OCI-LY1 (cell line): ENCODE measurements at regions not wholly inside any gene's neighbourhood (a gene's known extent, or its start where the extent isn't known, plus 50 kb on each side); places are given as distances from the start of the nearest gene placed in this dataset.

Source experiments
- H2AFZ ChIP-seq: fragments of 200-600 bp; sonication (generic), shearing (Covaris generic); 2 replicates; pipeline ENCODE4 v1.6.0; 2014; ENCODE audit warnings: antibody characterized with exemption, mild to moderate bottlenecking, low read length
- H3F3A ChIP-seq: fragments of 200-600 bp; sonication (generic), shearing (Covaris generic); 2 replicates; pipeline ENCODE4 v1.6.0; 2014; ENCODE audit warnings: mild to moderate bottlenecking, antibody characterized with exemption, low read length, moderate library complexity; ENCODE audit not compliant: insufficient read depth
- H3K27ac ChIP-seq: fragments of 200-600 bp; sonication (generic); 2 replicates; pipeline ENCODE4 v1.5.1; 2014; ENCODE audit warnings: low read length, mixed run types, mild to moderate bottlenecking, low read depth; ENCODE audit not compliant: poor library complexity, severe bottlenecking
- H3K27me3 ChIP-seq: fragments of 200-600 bp; sonication (generic); 2 replicates; pipeline ENCODE4 v1.6.0; 2014; ENCODE audit warnings: antibody characterized with exemption, mild to moderate bottlenecking, low read length, moderate library complexity; ENCODE audit not compliant: insufficient read depth
- H3K36me3 ChIP-seq: fragments of 200-600 bp; sonication (generic); 2 replicates; pipeline ENCODE4 v1.6.1; 2014; ENCODE audit warnings: mild to moderate bottlenecking, antibody characterized with exemption, low read length, moderate library complexity, mixed read lengths; ENCODE audit not compliant: insufficient read depth
- H3K4me1 ChIP-seq: fragments of 200-600 bp; sonication (generic); 2 replicates; pipeline ENCODE4 v1.5.1; 2014; ENCODE audit warnings: mild to moderate bottlenecking, low read length, moderate library complexity; ENCODE audit not compliant: insufficient read depth, severe bottlenecking
- H3K4me2 ChIP-seq: fragments of 200-600 bp; sonication (generic), shearing (Covaris generic); 2 replicates; pipeline ENCODE4 v1.6.1; 2014; ENCODE audit warnings: low read length
- H3K4me3 ChIP-seq: fragments of 200-600 bp; sonication (generic); 2 replicates; pipeline ENCODE4 v1.5.1; 2014; ENCODE audit warnings: low read length, low read depth, mild to moderate bottlenecking, mixed read lengths; ENCODE audit not compliant: poor library complexity, severe bottlenecking
- H3K79me2 ChIP-seq: fragments of 200-600 bp; shearing (Covaris generic); 2 replicates; pipeline ENCODE4 v1.6.1; 2016; ENCODE audit warnings: mixed run types, low read length, mixed read lengths; ENCODE audit not compliant: insufficient read depth
- H3K9ac ChIP-seq: fragments of 200-600 bp; sonication (generic), shearing (Covaris generic); 2 replicates; pipeline ENCODE4 v1.6.1; 2014; ENCODE audit warnings: mild to moderate bottlenecking, low read length, mixed read lengths
- H3K9me2 ChIP-seq: fragments of 200-600 bp; sonication (generic), shearing (Covaris generic); 2 replicates; pipeline ENCODE4 v1.6.1; 2014; ENCODE audit warnings: low read depth, mild to moderate bottlenecking, low read length, mixed read lengths
- H3K9me3 ChIP-seq: fragments of 200-600 bp; shearing (Covaris generic); 2 replicates; pipeline ENCODE4 v1.6.1; 2014; ENCODE audit warnings: low read length, mixed read lengths
- H4K20me1 ChIP-seq: fragments of 200-600 bp; sonication (generic), shearing (Covaris generic); 2 replicates; pipeline ENCODE4 v1.6.0; 2016; ENCODE audit warnings: mild to moderate bottlenecking, low read length; ENCODE audit not compliant: insufficient read depth
- CTCF ChIP-seq: fragments of 200-600 bp; sonication (generic), shearing (Covaris generic); IDR thresholded peaks from 2 replicates; pipeline ENCODE4 v1.5.1; 2017; ENCODE audit warnings: mild to moderate bottlenecking, antibody characterized with exemption, low read length, moderate library complexity, mixed read lengths
- EZH2 ChIP-seq: fragments of 200-600 bp; sonication (generic), shearing (Covaris generic); IDR thresholded peaks from 2 replicates; pipeline ENCODE4 v1.8.0; 2017; ENCODE audit warnings: borderline replicate concordance, mixed run types, mild to moderate bottlenecking, antibody characterized with exemption, low read length, moderate library complexity, mixed read lengths

GRCh38 chr1:232377494-232377770 lies 252.5 kb downstream of the SIPA1L2 start:
- Histone ChIP-seq H3K9ac (no peak overlapping the region), H3K4me3 (no peak overlapping the region), H3K9me3 (no peaks in the 10 kb centered on the region), H3K4me2 (no peak overlapping the region), H3K27me3 (no peaks in the 10 kb centered on the region), H3K36me3 (no peaks in the 10 kb centered on the region), H2AFZ (no peak overlapping the region), H3F3A (no peaks in the 10 kb centered on the region), H4K20me1 (no peaks in the 10 kb centered on the region), H3K9me2 (no peaks in the 10 kb centered on the region), H3K4me1 (no peaks in the 10 kb centered on the region), H3K27ac (no peak overlapping the region), H3K79me2 (no peaks in the 10 kb centered on the region)
- no peak for TF ChIP-seq EZH2
- no peak for TF ChIP-seq CTCF

GRCh38 chr1:232376632-232377493 lies 253.1 kb downstream of the SIPA1L2 start:
- H3K4me2 ChIP-seq = no peak overlapping the region
- no peaks in the 10 kb centered on the region for H3K27me3 ChIP-seq
- no peaks in the 10 kb centered on the region for H3K36me3 ChIP-seq
- H3K4me1 ChIP-seq = no peaks in the 10 kb centered on the region
- no peak for TF ChIP-seq EZH2
- TF ChIP-seq CTCF = no peak
- no peak overlapping the region for H3K9ac ChIP-seq
- H3K9me3 ChIP-seq = no peaks in the 10 kb centered on the region
- no peak overlapping the region for H3K27ac ChIP-seq
- H3K9me2 ChIP-seq = no peaks in the 10 kb centered on the region
- H3K4me3 ChIP-seq = no peak overlapping the region
- H3K79me2 ChIP-seq = no peaks in the 10 kb centered on the region
- no peaks in the 10 kb centered on the region for H4K20me1 ChIP-seq
- no peak overlapping the region for H2AFZ ChIP-seq
- no peaks in the 10 kb centered on the region for H3F3A ChIP-seq

- Histone ChIP-seq H2AFZ (no peak overlapping the region), H3K9me2 (no peaks in the 10 kb centered on the region), H3K9ac (no peak overlapping the region), H3K79me2 (no peaks in the 10 kb centered on the region), H3K4me2 (no peak overlapping the region), H3K4me1 (no peaks in the 10 kb centered on the region), H3K27me3 (no peaks in the 10 kb centered on the region), H3K36me3 (no peaks in the 10 kb centered on the region), H3K27ac (no peak overlapping the region), H4K20me1 (no peaks in the 10 kb centered on the region), H3K9me3 (no peaks in the 10 kb centered on the region), H3K4me3 (no peak overlapping the region), H3F3A (no peaks in the 10 kb centered on the region)
- TF ChIP-seq EZH2 (no peak), CTCF (no peak)
These were observed 257.0 kb downstream of the SIPA1L2 start for GRCh38 chr1:232372841-232373440.
